Stimulated activated naive CD4-positive, alpha-beta T cell (primary cell): ENCODE measurements at regions not wholly inside any gene's neighbourhood (a gene's known extent, or its start where the extent isn't known, plus 50 kb on each side); places are given as distances from the start of the nearest gene placed in this dataset.

Experiments
- DNase-seq, 6 experiments: peaks; one replicate each; lab custom pipeline; 2025; lab: John Stamatoyannopoulos, UW

GRCh38 chr3:176794406-176794805, 402.9 kb downstream of the TBL1XR1 start:
- no peak for DNase-seq

- no peak for DNase-seq
Observed at GRCh38 chr3:176789947-176790346, 407.3 kb downstream of the TBL1XR1 start.

- no peak for DNase-seq
Observed at GRCh38 chr3:176789281-176789705, 408.0 kb downstream of the TBL1XR1 start.

GRCh38 chr3:176787506-176787905, 409.8 kb downstream of the TBL1XR1 start:
- DNase-seq = no peak

- no peak for DNase-seq
Observed at GRCh38 chr3:176785171-176785570, 412.1 kb downstream of the TBL1XR1 start.

GRCh38 chr3:176780766-176781165, 416.5 kb downstream of the TBL1XR1 start:
- no peak for DNase-seq

- DNase-seq = no peak
Observed at GRCh38 chr3:176776622-176777175, 420.6 kb downstream of the TBL1XR1 start.

GRCh38 chr3:176769547-176770190, 427.6 kb downstream of the TBL1XR1 start:
- no peak for DNase-seq

- no peak for DNase-seq
Observed at GRCh38 chr3:176767385-176767784, 429.9 kb downstream of the TBL1XR1 start.

GRCh38 chr3:176766862-176767261, 430.4 kb downstream of the TBL1XR1 start:
- DNase-seq = no peak

- DNase-seq = no peak
Observed at GRCh38 chr3:176765382-176765900, 431.8 kb downstream of the TBL1XR1 start.

GRCh38 chr3:176759815-176760506, 437.3 kb downstream of the TBL1XR1 start:
- DNase-seq = no peak

- DNase-seq = no peak
Observed at GRCh38 chr3:176757429-176757828, 439.9 kb downstream of the TBL1XR1 start.

- no peak for DNase-seq
Observed at GRCh38 chr3:176755977-176756376, 441.3 kb downstream of the TBL1XR1 start.

- no peak for DNase-seq
Observed at GRCh38 chr3:176755552-176755951, 441.7 kb downstream of the TBL1XR1 start.

GRCh38 chr3:176741664-176742047, 455.6 kb downstream of the TBL1XR1 start:
- no peak for DNase-seq

- DNase-seq = no peak
Observed at GRCh38 chr3:176740906-176741663, 456.2 kb downstream of the TBL1XR1 start.

GRCh38 chr3:176739159-176739558, 458.1 kb downstream of the TBL1XR1 start:
- no peak for DNase-seq

- DNase-seq = no peak
Observed at GRCh38 chr3:176737480-176738110, 459.7 kb downstream of the TBL1XR1 start.

- DNase-seq = no peak
Observed at GRCh38 chr3:176734146-176734545, 463.1 kb downstream of the TBL1XR1 start.

- DNase-seq = no peak
Observed at GRCh38 chr3:176724394-176724759, 472.9 kb downstream of the TBL1XR1 start.

- no peak for DNase-seq
Observed at GRCh38 chr3:176723758-176724393, 473.4 kb downstream of the TBL1XR1 start.
